ENCODE measurements at regions not wholly inside any gene's neighbourhood (a gene's known extent, or its start where the extent isn't known, plus 50 kb on each side); places are given as distances from the start of the nearest gene placed in this dataset.

DNA sequence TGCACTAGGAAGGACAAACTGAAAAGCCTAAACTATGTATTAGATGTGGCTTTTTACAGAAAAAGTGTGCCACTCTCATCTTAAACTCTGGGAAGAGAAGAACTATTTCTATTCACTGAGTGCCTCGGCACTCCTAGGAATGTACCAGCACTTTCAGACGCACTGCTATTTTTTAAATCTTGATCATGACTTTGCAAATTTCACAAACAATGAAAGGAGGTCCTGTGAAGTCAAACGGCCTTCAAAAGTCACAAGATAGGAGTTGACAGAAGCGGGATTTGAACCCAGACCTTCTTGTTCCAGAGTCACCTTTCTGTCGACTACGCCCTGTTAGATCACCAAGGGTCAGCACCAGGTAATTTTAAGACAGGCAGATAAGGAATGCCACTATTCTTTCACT is 365.4 kb downstream of the VRK1 start:
- TF ChIP-seq EZH2 (IDR thresholded peaks at IDR 0.05; ENCODE audit: borderline replicate concordance, low read depth, low read length, severe bottlenecking), result no peak
- no peak for TF ChIP-seq POLR2A (IDR thresholded peaks at IDR 0.05; ENCODE audit: low read depth, low read length)
- no peak for TF ChIP-seq CTCF (IDR thresholded peaks at IDR 0.05; ENCODE audit: extremely low read depth in 1 of 2, insufficient read depth in 1 of 2, low read depth in 1 of 2, low read length in 2 of 2)
- no peak for TF ChIP-seq POLR2AphosphoS5 (IDR thresholded peaks at IDR 0.05; ENCODE audit: insufficient read depth, low read depth, low read length)
- TF ChIP-seq GATA2 (IDR thresholded peaks at IDR 0.05; ENCODE audit: insufficient read depth, insufficient read length, low read depth, low read length), result no peak
- no peak for TF ChIP-seq FOS (IDR thresholded peaks at IDR 0.05; ENCODE audit: borderline replicate concordance, insufficient read depth, low read length)
- TF ChIP-seq JUN (IDR thresholded peaks at IDR 0.05; ENCODE audit: borderline replicate concordance, insufficient read depth, insufficient read length, low read depth), result no peak
- TF ChIP-seq, protein P1, sequence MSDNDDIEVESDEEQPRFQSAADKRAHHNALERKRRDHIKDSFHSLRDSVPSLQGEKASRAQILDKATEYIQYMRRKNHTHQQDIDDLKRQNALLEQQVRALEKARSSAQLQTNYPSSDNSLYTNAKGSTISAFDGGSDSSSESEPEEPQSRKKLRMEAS (IDR thresholded peaks at IDR 0.05; ENCODE audit: insufficient read depth, insufficient read length), result no peak
- no peak for TF ChIP-seq MYC (IDR thresholded peaks at IDR 0.05; ENCODE audit: low read depth, low read length)
